ENCODE measurements at regions not wholly inside any gene's neighbourhood (a gene's known extent, or its start where the extent isn't known, plus 50 kb on each side); places are given as distances from the start of the nearest gene placed in this dataset.

DNA sequence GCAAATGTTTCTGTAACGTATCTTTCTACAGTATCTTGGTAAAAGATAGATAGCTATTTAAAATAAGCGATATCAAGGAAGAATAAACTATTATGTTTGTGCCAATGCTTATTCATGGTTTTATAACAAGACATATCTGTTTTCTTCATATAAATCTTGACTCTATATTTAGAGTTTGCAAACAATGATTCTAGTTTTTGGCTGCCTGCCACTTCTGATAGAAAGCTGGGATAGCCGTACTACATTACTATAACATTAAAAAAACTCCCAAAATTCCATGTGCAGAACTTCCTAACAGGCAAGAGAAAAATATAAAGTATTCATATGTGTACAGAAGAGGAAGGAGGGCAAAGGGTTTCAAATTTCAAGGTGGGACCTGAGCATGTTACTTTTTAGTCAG, 985.0 kb downstream of the BCL11A start:
- no peak for DNase-seq

DNA sequence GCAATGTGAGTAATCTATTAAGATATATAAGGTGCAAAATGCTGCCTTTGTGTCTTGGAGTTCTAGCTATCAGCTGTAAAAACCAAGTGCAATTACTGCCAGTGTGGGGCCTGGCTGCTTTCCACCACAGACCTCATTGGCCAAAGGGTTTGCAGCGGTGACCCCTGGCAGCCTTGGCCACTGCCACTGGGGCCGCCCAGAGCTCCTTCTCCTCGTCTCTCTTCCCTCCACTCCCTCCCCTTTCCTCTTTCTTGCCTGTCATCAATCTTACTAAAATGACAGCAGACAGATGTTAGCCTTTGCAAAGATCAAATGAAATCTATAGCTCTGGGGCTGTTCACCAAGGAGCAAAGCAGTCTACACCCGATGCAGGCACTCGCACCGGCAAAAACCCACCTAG, 986.3 kb downstream of the BCL11A start:
- DNase-seq, result no peak

- DNase-seq, result no peak
Measured at GRCh38 chr2:59566739-59567138, 986.7 kb downstream of the BCL11A start.

GRCh38 chr2:59561281-59561680, 992.2 kb downstream of the BCL11A start:
- no peak for DNase-seq

GRCh38 chr2:59560769-59561168, 992.7 kb downstream of the BCL11A start:
- DNase-seq, result no peak

DNA sequence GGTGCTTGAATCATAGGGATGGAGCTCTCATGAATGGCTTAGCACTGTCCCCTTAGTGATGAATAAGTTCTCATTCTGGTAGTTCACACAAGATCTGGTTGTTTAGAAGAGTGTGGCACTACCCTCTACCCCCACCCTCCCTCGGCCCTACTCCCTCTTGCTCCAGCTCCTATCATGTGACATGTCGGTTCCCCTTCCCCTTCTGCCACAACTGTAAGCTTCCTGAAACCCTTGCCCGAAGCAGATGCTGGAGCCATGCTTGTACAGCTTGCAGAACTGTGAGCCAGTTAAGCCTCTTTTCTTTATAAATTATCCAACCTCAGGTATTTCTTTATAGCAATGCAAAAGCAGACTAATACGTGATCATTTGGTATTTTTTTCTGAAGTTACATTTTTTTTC, 1012.6 kb downstream of the BCL11A start:
- DNase-seq, result no peak

GRCh38 chr2:59538398-59538911, 1015.0 kb downstream of the BCL11A start:
- peak; percentile 80 for DNase-seq

DNA sequence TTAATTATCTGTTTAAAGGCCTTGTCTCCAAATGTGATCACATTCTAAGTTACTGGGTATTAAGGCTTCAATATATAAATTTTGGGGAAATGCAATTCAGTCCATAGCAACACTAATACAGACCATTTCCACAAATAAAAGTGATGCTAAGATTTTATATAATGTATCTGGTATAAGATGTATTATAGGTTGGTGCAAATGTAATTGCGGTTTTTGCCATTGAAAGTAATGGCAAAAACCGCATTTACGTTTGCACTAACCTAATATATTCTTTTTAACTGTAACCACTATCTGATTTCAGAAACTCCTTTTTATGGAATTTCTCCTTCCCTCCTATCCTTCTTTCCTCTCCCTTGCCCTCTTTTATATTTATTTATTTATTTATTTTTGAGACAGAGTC, 1020.6 kb downstream of the BCL11A start:
- DNase-seq, result no peak

DNA sequence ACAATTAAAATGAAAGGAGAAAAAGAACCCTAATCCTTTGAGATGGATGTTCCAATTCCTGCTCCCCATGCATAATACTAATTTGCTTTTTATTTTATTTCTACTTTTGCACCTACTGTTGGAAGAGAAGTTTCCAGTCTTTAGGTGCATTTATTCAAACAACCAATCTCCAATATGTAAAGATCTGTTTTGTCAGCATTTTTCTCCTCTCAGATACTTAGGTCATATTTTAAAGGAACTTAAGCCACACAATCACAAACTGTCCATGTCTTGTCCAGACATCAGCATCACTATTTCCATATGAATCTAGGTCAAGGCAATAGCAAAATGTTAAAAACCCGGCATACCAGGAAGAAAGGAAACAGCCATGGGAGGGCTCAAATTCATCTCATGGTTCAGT, 1023.2 kb downstream of the BCL11A start:
- no peak for DNase-seq

GRCh38 chr2:59529726-59530125, 1023.7 kb downstream of the BCL11A start:
- DNase-seq, result no peak

DNA sequence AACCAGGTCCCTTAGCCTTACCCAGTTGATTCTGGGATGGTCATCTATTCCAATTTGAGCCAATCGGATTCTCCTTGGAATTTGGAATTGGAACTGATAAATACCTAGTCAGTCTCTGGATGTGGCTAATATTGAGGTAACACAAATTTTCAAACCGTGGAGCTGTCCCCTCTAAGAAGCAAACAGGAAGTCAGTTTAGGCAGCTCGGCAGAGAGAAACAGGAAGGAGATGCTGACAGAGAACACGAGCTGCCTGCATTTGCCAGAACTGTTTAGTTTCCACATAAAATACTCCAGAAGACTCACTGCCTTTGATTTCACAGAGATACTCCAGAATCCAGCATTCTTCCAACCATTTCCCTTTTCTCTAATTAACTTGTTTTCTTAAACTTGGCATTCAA, 1024.9 kb downstream of the BCL11A start:
- DNase-seq, result no peak

DNA sequence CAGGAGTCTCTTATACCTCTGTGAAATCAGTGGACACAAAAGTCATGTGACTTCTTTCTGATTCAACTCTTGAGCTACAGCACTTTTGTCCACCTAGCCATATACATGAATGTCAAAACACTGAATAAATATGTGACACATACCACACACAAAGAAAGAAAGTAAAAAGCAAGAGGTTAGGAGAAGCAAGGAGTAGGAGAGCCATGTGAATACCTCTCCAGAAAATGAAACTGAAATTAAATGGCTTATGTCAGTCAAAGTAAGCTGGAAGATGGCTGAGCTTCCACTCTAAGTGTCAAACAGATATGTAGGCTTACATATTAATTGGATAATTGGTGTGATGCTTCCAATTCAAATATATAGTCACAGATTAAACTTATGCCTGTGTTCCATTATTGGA, 1050.5 kb downstream of the BCL11A start:
- DNase-seq, result no peak

DNA sequence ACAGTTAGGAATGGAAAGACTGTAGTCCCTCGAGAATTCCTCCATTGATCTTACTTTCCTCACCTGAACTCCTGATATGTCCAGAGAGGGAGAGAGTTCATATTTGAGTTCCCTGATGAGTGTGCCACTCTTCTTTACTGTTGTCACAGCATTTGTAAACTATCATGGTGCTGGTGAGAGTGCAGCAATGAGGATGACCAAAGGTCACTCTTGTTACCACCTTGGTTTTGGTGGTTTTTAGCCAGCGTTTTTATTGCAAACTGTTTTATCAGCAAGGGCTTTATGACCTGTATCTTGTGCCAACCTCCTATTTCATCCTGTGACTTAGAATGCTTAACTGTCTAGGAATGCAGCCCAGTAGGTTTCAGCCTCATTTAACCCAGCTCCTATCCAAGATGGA, 1062.5 kb downstream of the BCL11A start:
- DNase-seq, result no peak

DNA sequence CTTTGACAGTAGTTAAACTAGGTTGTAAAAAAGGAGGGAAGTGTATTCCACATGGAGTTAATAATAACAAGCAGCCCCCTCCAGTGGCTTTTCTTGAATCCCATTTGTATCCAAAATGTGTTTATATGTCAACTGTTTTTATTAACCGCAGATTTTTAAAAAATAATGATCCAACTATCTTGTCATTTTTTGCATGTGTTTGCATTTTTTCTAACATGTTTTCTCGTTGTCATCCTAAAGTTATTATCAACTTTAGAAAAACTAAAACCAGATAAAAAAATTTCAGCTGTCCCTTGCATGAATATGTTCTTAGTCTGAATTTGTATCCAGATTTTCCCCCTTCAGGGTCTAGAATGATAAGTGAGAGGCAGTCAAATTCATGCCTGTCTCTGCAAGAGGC, 1063.3 kb downstream of the BCL11A start:
- DNase-seq, result peak; percentile 13

DNA sequence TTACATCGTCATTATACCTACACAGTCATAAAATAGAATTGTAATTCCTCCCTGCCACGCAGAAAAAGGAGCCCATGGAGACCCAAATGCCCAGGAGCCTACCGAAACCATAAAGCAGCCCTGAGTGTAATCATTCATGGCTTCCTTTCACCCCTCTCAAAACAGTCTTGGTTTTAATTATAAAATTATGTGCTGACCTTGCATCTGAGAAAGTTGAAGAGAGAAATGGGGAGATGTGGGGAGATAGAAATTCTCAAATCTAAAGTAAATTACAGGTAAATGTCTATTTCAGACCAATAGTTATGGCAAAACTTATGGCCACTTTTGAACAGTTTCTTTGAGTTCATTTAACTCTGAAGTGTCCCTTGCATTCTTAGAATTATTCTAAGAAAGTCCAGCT, 1068.8 kb downstream of the BCL11A start:
- no peak for DNase-seq

- no peak for DNase-seq
Measured at GRCh38 chr2:59463426-59463825, 1090.0 kb downstream of the BCL11A start.

DNA sequence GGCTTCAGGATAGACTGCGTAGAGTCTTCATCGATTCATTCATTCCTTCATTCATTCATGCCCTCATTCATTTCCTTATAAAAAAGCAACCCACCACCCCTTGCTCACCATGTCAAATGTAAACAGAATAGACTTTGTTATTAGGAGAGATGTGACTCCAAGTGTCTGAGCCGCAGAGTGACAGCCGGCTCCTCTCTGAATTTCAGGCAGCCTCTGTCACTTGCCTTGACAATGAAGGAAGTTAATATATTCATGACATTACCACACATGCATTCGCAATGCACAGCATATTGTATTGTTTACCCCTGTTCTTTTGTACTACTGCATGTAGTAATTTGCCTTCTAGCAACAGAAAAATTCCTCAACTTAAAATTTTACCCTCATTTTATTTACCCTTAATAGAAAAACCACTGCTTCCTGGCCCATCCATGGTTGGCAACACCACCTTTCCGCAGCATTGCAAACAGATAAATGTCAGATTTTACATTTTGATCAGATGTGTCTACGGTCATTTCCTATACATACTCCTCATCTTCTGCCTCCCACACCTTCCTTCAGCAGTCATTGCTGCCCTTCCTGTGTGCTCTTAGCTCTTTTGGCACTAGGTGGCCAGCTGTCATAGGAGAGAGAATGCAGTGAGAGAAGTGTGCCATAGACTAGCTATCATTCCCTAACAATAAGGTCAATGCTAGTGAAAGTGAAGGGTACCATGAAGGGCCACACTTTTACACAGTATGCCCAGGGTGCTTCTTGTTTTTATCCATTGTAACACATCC, 1090.8 kb downstream of the BCL11A start:
- DNase-seq, result peak; percentile 44

GRCh38 chr2:59461127-59461526, 1092.3 kb downstream of the BCL11A start:
- no peak for DNase-seq

GRCh38 chr2:59458800-59459199, 1094.7 kb downstream of the BCL11A start:
- DNase-seq, result no peak

DNA sequence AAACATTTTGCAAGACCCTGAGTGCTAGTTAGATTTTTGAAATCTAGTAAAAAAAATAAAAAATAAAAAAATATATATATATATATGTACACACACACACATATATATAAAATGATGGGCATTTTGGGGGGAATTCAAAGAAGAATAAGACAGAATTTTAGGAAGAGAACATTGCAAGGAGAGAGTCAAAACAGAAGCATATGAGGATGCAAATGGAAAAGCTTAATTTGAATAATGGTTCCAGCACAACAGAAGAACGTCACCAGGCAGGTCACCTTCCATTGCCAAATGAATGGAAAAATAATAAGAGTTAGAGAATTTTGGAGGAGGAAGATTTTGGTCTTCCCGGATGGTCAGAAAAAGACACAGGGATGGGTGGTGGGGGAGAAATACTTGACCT, 1097.2 kb downstream of the BCL11A start:
- no peak for DNase-seq

- no peak for DNase-seq
Measured at GRCh38 chr2:59449274-59449673, 1104.2 kb downstream of the BCL11A start.

- DNase-seq, result no peak
Measured at GRCh38 chr2:59440491-59440890, 1113.0 kb downstream of the BCL11A start.

DNA sequence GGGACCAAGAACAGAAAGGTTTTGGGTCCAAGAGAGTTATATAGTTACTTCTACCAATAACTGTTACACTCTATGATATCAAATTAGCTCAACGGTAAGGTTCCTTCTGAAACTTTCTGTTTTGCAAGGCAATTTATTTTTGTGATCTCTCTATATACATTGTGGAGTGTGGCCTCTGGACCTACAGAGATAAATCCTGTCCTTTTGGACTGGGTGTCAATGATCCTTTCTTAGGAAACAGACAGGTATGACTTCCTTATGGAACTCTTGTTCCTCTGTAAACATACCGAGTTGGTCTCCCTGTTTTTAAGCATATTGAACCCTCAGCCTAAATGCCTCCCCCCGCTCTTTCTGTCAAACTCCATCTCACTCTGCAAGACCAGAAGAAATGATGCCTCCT, 1117.8 kb downstream of the BCL11A start:
- DNase-seq, result no peak

GRCh38 chr2:59428940-59429339, 1124.5 kb downstream of the BCL11A start:
- no peak for DNase-seq

DNA sequence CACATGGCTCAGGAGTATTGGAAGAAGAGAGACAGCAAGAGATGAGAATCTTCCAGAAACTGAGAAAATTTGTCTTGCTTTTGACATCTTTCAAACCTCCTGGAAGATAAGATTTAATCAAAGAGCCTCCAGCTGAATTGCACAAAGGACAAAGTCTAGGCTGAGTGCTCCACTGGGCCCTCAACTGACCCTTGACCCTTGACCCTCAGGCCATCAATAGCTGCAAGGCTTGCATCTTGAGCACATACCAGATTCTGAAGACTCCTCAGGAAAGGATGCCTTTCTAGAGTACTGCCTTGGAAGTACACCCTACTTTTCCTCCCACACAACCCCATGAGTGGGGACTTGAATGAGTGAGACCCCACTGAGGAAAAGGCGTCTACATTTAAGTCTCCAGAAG, 1125.5 kb downstream of the BCL11A start:
- DNase-seq, result no peak

All from skin of body (tissue), 1 donor.